HG03575 (cell line): ENCODE measurements at regions not wholly inside any gene's neighbourhood (a gene's known extent, or its start where the extent isn't known, plus 50 kb on each side); places are given as distances from the start of the nearest gene placed in this dataset.

ENCODE experiments used
- ATAC-seq: cut with Tn5 transposase; IDR thresholded peaks from one replicate; pipeline ENCODE4 v1.9.1; 2021; ENCODE audit not compliant: unreplicated experiment, insufficient number of reproducible peaks, low FRiP score; ENCODE audit errors: extremely low read depth

GRCh38 chr3:21357241-21357640 lies 393.8 kb downstream of the ZNF385D start:
- ATAC-seq, result no peak

DNA sequence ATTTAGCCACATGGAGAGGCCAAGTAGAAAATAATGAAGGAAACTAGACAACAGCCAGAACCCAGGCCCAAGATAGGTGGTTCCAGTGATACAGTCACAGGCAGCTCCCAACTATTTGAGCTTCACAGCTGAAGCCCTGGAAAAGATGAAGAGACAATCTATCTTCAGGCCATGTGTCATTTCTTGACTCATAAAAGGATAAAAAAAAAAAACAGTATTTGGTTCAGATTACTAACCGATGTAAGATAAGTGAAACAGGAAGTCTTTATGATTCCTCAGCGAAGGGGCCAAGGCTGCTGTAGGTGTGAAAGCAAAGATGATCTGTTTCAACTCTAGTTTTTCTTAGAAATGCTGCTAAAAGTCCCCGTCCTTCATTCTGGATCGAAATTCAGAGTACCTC lies 394.6 kb downstream of the ZNF385D start:
- no peak for ATAC-seq

GRCh38 chr3:21345382-21345976 lies 405.5 kb downstream of the ZNF385D start:
- no peak for ATAC-seq

- no peak for ATAC-seq
These were observed 419.2 kb downstream of the ZNF385D start for GRCh38 chr3:21331857-21332256.

DNA sequence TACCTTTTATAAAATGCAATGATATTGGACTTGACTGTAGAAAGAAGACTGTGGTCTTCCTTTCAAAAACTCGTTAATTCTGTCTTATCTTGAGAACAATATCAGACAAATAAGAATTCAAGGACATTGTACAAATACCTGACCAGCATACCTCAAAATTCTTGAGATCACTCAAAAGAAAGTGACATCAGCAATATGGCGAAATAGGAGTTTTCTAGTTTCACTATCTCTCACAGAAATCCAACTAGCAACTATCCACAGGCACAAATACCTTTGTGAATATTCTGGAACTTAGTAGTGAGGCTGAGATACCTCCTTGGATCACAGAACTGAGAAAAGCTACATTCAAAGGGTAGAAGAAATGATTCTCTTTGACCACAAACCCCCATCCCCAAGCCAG lies 419.7 kb downstream of the ZNF385D start:
- ATAC-seq, result no peak

- peak; percentile 96 for ATAC-seq
These were observed 420.7 kb downstream of the ZNF385D start for GRCh38 chr3:21330293-21330692.

GRCh38 chr3:21328711-21329390 lies 422.2 kb downstream of the ZNF385D start:
- no peak for ATAC-seq

DNA sequence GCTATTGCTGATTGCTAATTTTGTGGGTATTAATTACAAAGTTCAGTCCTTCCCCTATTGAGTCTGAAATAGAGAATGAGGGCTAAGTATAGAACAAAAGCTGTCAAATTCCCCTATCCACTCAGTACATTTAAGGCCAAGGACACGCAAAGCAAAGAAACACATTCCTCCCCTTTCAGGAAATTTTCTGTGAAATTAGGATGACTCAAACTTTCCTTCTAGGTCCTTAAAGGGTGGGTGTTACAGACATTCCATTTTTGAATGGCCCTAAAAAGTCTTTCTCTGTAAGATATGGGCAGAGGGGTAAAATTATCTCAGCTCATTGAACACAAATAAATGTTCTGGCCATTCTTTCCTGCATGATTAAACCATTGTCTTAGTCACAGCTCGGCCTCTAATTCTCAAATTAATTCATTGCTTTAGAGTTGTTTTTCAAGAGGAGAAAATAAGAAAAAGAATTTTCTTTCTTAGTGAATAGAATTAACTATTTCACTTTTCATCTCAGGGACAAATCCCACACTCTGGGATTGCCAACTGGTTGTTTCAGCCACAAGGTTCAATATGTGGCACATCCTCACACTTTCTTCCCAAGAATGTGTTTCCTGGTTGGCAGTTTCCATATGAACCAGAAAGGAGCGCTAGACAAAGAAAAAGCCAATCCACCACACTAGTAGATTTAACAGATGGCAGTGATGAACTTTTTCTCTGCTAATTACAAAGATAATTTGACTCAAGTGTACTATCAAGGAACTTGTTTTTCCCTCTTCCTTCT lies 424.1 kb downstream of the ZNF385D start:
- ATAC-seq, result no peak

GRCh38 chr3:21314688-21315087 lies 436.3 kb downstream of the ZNF385D start:
- no peak for ATAC-seq

- ATAC-seq, result no peak
These were observed 440.1 kb downstream of the ZNF385D start for GRCh38 chr3:21310891-21311290.

- ATAC-seq, result no peak
These were observed 440.8 kb downstream of the ZNF385D start for GRCh38 chr3:21310161-21310560.

GRCh38 chr3:21297304-21297703 lies 453.7 kb downstream of the ZNF385D start:
- ATAC-seq, result no peak

DNA sequence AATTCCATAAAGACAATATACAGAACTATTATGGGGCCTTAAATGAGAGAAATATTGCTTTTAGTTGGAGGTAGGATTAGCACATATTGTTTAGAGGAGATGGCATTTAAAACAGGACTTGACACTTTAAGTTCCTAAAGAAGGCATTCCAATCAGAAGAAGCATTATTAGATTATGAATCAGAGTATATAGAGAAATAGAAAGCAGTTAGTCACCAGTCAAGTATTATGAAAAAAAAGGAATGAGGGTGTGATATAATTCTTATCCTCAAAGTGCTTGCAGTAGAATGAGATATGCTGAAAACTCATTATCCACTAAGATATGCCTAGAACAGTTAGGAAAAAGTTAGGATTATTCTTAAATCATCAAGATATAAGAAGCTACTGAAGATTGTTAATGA lies 456.2 kb downstream of the ZNF385D start:
- ATAC-seq, result no peak

GRCh38 chr3:21292971-21293370 lies 458.0 kb downstream of the ZNF385D start:
- ATAC-seq, result no peak

DNA sequence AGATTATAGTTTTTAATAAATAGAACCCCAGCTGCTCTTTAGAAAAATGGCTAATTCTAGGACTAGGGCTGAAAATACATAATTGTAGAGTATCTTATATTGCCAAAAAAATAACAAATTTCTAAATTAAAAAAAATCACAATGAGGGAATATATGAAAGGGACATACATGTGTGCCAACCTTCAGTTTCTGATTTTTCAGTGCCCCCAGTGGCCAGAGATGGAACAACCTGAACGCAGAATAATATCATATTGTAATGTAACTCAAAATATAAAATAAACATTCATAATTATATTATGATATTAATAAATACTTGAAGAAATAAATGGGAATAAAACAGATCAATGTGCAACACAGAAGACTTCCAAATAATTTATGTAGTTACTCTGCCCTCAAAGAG lies 460.5 kb downstream of the ZNF385D start:
- no peak for ATAC-seq

DNA sequence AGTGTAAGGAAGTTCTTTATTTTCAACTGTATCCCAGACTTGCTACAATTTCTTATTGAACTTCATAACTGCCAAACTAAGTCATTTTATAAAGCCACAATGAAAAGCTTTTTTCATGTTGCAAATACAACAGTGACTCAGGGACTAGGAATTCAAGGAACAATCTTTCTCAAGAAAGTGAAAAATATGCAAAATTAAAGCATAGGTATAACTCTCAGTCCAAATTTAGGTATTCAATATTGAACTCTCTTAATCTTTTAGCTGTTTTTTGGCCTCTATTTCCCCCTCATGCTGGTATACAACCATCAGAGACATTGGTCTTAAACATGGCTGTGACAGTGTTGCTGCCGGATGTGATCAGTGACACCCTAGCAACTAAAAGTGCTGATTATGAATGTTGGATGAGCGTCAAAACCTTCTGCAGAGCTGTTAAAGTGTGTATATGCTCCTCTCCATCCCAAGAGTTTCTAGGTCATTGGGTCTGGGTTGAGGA lies 476.9 kb downstream of the ZNF385D start:
- ATAC-seq, result no peak

- ATAC-seq, result no peak
These were observed 477.6 kb downstream of the ZNF385D start for GRCh38 chr3:21273259-21274025.

- ATAC-seq, result no peak
These were observed 479.4 kb downstream of the ZNF385D start for GRCh38 chr3:21271606-21272016.

- ATAC-seq, result no peak
These were observed 481.1 kb downstream of the ZNF385D start for GRCh38 chr3:21269882-21270281.
